ENCODE measurements at regions not wholly inside any gene's neighbourhood (a gene's known extent, or its start where the extent isn't known, plus 50 kb on each side); places are given as distances from the start of the nearest gene placed in this dataset.
A peak's percentile ranks its signal among the peaks of the same experiment; 100 is the strongest.

- TF ChIP-seq, protein P1, sequence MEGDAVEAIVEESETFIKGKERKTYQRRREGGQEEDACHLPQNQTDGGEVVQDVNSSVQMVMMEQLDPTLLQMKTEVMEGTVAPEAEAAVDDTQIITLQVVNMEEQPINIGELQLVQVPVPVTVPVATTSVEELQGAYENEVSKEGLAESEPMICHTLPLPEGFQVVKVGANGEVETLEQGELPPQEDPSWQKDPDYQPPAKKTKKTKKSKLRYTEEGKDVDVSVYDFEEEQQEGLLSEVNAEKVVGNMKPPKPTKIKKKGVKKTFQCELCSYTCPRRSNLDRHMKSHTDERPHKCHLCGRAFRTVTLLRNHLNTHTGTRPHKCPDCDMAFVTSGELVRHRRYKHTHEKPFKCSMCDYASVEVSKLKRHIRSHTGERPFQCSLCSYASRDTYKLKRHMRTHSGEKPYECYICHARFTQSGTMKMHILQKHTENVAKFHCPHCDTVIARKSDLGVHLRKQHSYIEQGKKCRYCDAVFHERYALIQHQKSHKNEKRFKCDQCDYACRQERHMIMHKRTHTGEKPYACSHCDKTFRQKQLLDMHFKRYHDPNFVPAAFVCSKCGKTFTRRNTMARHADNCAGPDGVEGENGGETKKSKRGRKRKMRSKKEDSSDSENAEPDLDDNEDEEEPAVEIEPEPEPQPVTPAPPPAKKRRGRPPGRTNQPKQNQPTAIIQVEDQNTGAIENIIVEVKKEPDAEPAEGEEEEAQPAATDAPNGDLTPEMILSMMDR (IDR thresholded peaks at IDR 0.05; ENCODE audit: insufficient read depth, low read length, severe bottlenecking), result no peak
- FAIRE-seq (no peak), DNase-seq (ENCODE audit: low read depth) (no peak)
- Histone ChIP-seq H3K4me3 (ENCODE audit: low read depth, low read length) (no peak overlapping the region), H3K27me3 (ENCODE audit: control insufficient read depth, insufficient read depth, low read length) (no peaks in the 10 kb centered on the region), H3K36me3 (ENCODE audit: control insufficient read depth, insufficient read depth, low read length) (no peaks in the 10 kb centered on the region)
These were observed 312.7 kb upstream of the DPH6 start for GRCh38 chr15:35858707-35859106.

GRCh38 chr15:35863655-35864054, 317.7 kb upstream of the DPH6 start:
- FAIRE-seq, result no peak
- TF ChIP-seq, protein P1 (IDR thresholded peaks at IDR 0.05; ENCODE audit: insufficient read depth, low read length, severe bottlenecking), result no peak
- no peak overlapping the region for H3K4me3 ChIP-seq (ENCODE audit: low read depth, low read length)
- no peaks in the 10 kb centered on the region for H3K27me3 ChIP-seq (ENCODE audit: control insufficient read depth, insufficient read depth, low read length)
- H3K36me3 ChIP-seq (ENCODE audit: control insufficient read depth, insufficient read depth, low read length), result no peaks in the 10 kb centered on the region
- no peak for DNase-seq (ENCODE audit: low read depth)

- FAIRE-seq (no peak), DNase-seq (ENCODE audit: low read depth) (no peak)
- no peaks in the 10 kb centered on the region for H3K36me3 ChIP-seq (ENCODE audit: control insufficient read depth, insufficient read depth, low read length)
- no peak overlapping the region for H3K4me3 ChIP-seq (ENCODE audit: low read depth, low read length)
- H3K27me3 ChIP-seq (ENCODE audit: control insufficient read depth, insufficient read depth, low read length), result no peaks in the 10 kb centered on the region
- TF ChIP-seq, protein P1 (IDR thresholded peaks at IDR 0.05; ENCODE audit: insufficient read depth, low read length, severe bottlenecking), result no peak
These were observed 321.4 kb upstream of the DPH6 start for GRCh38 chr15:35867356-35867755.

GRCh38 chr15:35871282-35871681, 325.3 kb upstream of the DPH6 start:
- Histone ChIP-seq H3K4me3 (ENCODE audit: low read depth, low read length) (no peak overlapping the region), H3K36me3 (ENCODE audit: control insufficient read depth, insufficient read depth, low read length) (no peaks in the 10 kb centered on the region), H3K27me3 (ENCODE audit: control insufficient read depth, insufficient read depth, low read length) (no peaks in the 10 kb centered on the region)
- DNase-seq (ENCODE audit: low read depth) (peak; percentile 77), FAIRE-seq (no peak)
- TF ChIP-seq, protein P1 (IDR thresholded peaks at IDR 0.05; ENCODE audit: insufficient read depth, low read length, severe bottlenecking), result no peak

GRCh38 chr15:35871812-35872211, 325.8 kb upstream of the DPH6 start:
- TF ChIP-seq, protein P1 (IDR thresholded peaks at IDR 0.05; ENCODE audit: insufficient read depth, low read length, severe bottlenecking), result no peak
- no peak for FAIRE-seq

GRCh38 chr15:35872577-35872976, 326.6 kb upstream of the DPH6 start:
- no peaks in the 10 kb centered on the region for H3K36me3 ChIP-seq (ENCODE audit: control insufficient read depth, insufficient read depth, low read length)
- no peak overlapping the region for H3K4me3 ChIP-seq (ENCODE audit: low read depth, low read length)
- H3K27me3 ChIP-seq (ENCODE audit: control insufficient read depth, insufficient read depth, low read length), result no peaks in the 10 kb centered on the region
- DNase-seq (ENCODE audit: low read depth) (no peak), FAIRE-seq (no peak)
- TF ChIP-seq, protein P1 (IDR thresholded peaks at IDR 0.05; ENCODE audit: insufficient read depth, low read length, severe bottlenecking), result no peak

More at GRCh38 chr15:35871812-35872211, 325.8 kb upstream of the DPH6 start:
- Histone ChIP-seq H3K4me3 (ENCODE audit: low read depth, low read length) (no peak overlapping the region), H3K27me3 (ENCODE audit: control insufficient read depth, insufficient read depth, low read length) (no peaks in the 10 kb centered on the region), H3K36me3 (ENCODE audit: control insufficient read depth, insufficient read depth, low read length) (no peaks in the 10 kb centered on the region)
- no peak for DNase-seq (ENCODE audit: low read depth)
